Prostate gland (tissue), 2 donors: ENCODE measurements at regions not wholly inside any gene's neighbourhood (a gene's known extent, or its start where the extent isn't known, plus 50 kb on each side); places are given as distances from the start of the nearest gene placed in this dataset.
"Not testable (repeated sequence)": the region's sequence is repeated elsewhere in the genome, so short reads cannot be mapped to it uniquely, and the experiment has no call there.

Source experiments
- DNase-seq: peaks from one replicate; pipeline ENCODE4 v3.0.0-alpha.2; 2019; ENCODE audit warnings: low spot score
- H3K27ac ChIP-seq, 2 donors: fragments of 200-600 bp; sonication (generic); 2 replicates each; pipeline ENCODE4 v1.5.1; 2017 to 2019
- H3K27me3 ChIP-seq: fragments of 200-600 bp; sonication (generic); replicated peaks from 2 replicates; pipeline ENCODE4 v1.5.1; 2019; ENCODE audit not compliant: insufficient read depth
- H3K36me3 ChIP-seq, 2 donors: fragments of 200-600 bp; sonication (generic); 1 replicate in 1 of 2; 2 replicates in 1 of 2; pipeline versions ENCODE4 v1.5.1 to v1.8.1; 2017 to 2019
- H3K4me1 ChIP-seq: fragments of 200-600 bp; sonication (generic); replicated peaks from 2 replicates; pipeline ENCODE4 v1.5.1; 2019
- H3K4me3 ChIP-seq, 2 donors: fragments of 200-600 bp; sonication (generic); 2 replicates each; pipeline ENCODE4 v1.5.1; 2017 to 2019
- H3K9me3 ChIP-seq: fragments of 200-600 bp; sonication (generic); 2 replicates; pipeline ENCODE4 v1.5.1; 2017
- POLR2A ChIP-seq: fragments of 450-650 bp; IDR thresholded peaks from one replicate; pipeline ENCODE4 v1.6.1; 2016; ENCODE audit warnings: antibody characterized with exemption, mild to moderate bottlenecking
- POLR2AphosphoS5 ChIP-seq: sonication (generic); formaldehyde crosslinking; IDR thresholded peaks from one replicate; pipeline ENCODE4 v1.6.1; 2017; ENCODE audit warnings: antibody characterized with exemption
- WGBS: methylation state at CpG from one replicate; pipeline ENCODE4 v1.1.5; 2018; 5-methylcytosine and 5-hydroxymethylcytosine counted together
- intact Hi-C: fragments of 100-400 bp; cut with DNase I; formaldehyde crosslinking; loops from one replicate; pipeline ENCODE4 v1.14.2; 2022
- TF ChIP-seq, protein P1 (sequence below), 4 experiments: fragments of 200-600 bp in 2 of 4; fragments of 450-650 bp in 2 of 4; sonication (generic) in 2 of 4; IDR thresholded peaks; 1 replicate in 3 of 4; 2 replicates in 1 of 4; pipeline ENCODE4 v1.5.1; 2016 to 2019; ENCODE audit warnings: antibody characterized with exemption in 4 of 4, mild to moderate bottlenecking in 2 of 4, moderate library complexity in 2 of 4

- Histone ChIP-seq H3K9me3 (no peaks in the 10 kb centered on the region), H3K27ac (no peak overlapping the region), H3K4me1 (no peaks in the 10 kb centered on the region), H3K36me3 (no peaks in the 10 kb centered on the region), H3K4me3 (no peak overlapping the region), H3K27me3 (no peaks in the 10 kb centered on the region)
- no peak for DNase-seq
- intact Hi-C loops: no loop called here
- 46% methylated on average over 7 of the region's 7 CpGs for WGBS
- no peak for TF ChIP-seq POLR2AphosphoS5
- no peak for TF ChIP-seq POLR2A
- TF ChIP-seq, protein P1, sequence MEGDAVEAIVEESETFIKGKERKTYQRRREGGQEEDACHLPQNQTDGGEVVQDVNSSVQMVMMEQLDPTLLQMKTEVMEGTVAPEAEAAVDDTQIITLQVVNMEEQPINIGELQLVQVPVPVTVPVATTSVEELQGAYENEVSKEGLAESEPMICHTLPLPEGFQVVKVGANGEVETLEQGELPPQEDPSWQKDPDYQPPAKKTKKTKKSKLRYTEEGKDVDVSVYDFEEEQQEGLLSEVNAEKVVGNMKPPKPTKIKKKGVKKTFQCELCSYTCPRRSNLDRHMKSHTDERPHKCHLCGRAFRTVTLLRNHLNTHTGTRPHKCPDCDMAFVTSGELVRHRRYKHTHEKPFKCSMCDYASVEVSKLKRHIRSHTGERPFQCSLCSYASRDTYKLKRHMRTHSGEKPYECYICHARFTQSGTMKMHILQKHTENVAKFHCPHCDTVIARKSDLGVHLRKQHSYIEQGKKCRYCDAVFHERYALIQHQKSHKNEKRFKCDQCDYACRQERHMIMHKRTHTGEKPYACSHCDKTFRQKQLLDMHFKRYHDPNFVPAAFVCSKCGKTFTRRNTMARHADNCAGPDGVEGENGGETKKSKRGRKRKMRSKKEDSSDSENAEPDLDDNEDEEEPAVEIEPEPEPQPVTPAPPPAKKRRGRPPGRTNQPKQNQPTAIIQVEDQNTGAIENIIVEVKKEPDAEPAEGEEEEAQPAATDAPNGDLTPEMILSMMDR (IDR thresholded peaks at IDR 0.05): no peak
These were observed 150.5 kb downstream of the NPIPB5 start for GRCh38 chr16:22661161-22661647.

GRCh38 chr16:22662958-22663357 is 151.0 kb upstream of the HS3ST2 start:
- 90% methylated on average over 1 of the region's 1 CpG for WGBS
- DNase-seq, H3K27me3 ChIP-seq: not testable (repeated sequence)

GRCh38 chr16:22663389-22664064 is 150.4 kb upstream of the HS3ST2 start:
- no peaks in the 10 kb centered on the region for H3K36me3 ChIP-seq
- no peaks in the 10 kb centered on the region for H3K4me1 ChIP-seq
- no peaks in the 10 kb centered on the region for H3K9me3 ChIP-seq
- intact Hi-C loops: no loop called here
- no peak overlapping the region for H3K27ac ChIP-seq
- WGBS: 68% methylated on average over 6 of the region's 6 CpGs
- H3K4me3 ChIP-seq: no peak overlapping the region
- TF ChIP-seq POLR2A (no peak), POLR2AphosphoS5 (no peak)
- TF ChIP-seq, protein P1 (IDR thresholded peaks at IDR 0.05): no peak
- DNase-seq: no peak
- H3K27me3 ChIP-seq: no peaks in the 10 kb centered on the region

More at GRCh38 chr16:22662958-22663357, 151.0 kb upstream of the HS3ST2 start:
- intact Hi-C loops, H3K36me3 ChIP-seq, H3K4me3 ChIP-seq, H3K27ac ChIP-seq, H3K4me1 ChIP-seq, H3K9me3 ChIP-seq: not testable (repeated sequence)

- intact Hi-C loops: no loop called here
- H3K27ac ChIP-seq: no peak overlapping the region
- H3K27me3 ChIP-seq: no peaks in the 10 kb centered on the region
- no peaks in the 10 kb centered on the region for H3K36me3 ChIP-seq
- TF ChIP-seq, protein P1 (IDR thresholded peaks at IDR 0.05): no peak
- no peak for TF ChIP-seq POLR2AphosphoS5
- 53% methylated on average over 4 of the region's 4 CpGs for WGBS
- no peak for DNase-seq
- H3K4me1 ChIP-seq: no peaks in the 10 kb centered on the region
- no peak overlapping the region for H3K4me3 ChIP-seq
- no peaks in the 10 kb centered on the region for H3K9me3 ChIP-seq
These were observed 149.8 kb upstream of the HS3ST2 start for GRCh38 chr16:22664132-22664531.

- intact Hi-C loops: no loop called here
- Histone ChIP-seq H3K9me3 (no peaks in the 10 kb centered on the region), H3K27ac (no peak overlapping the region), H3K4me3 (no peak overlapping the region), H3K27me3 (no peaks in the 10 kb centered on the region), H3K36me3 (no peaks in the 10 kb centered on the region), H3K4me1 (no peaks in the 10 kb centered on the region)
- DNase-seq: no peak
- 58% methylated on average over 7 of the region's 7 CpGs for WGBS
- TF ChIP-seq POLR2A: no peak
- TF ChIP-seq, protein P1 (IDR thresholded peaks at IDR 0.05): no peak
- TF ChIP-seq POLR2AphosphoS5: no peak
These were observed 149.4 kb upstream of the HS3ST2 start for GRCh38 chr16:22664561-22664997.
